Renal pelvis (tissue), 1 donor: ENCODE measurements at regions not wholly inside any gene's neighbourhood (a gene's known extent, or its start where the extent isn't known, plus 50 kb on each side); places are given as distances from the start of the nearest gene placed in this dataset.
A peak's percentile ranks its signal among the peaks of the same experiment; 100 is the strongest.
"Not testable (repeated sequence)": the region's sequence is repeated elsewhere in the genome, so short reads cannot be mapped to it uniquely, and the experiment has no call there.

Experiments used
- DNase-seq: peaks from one replicate; pipeline ENCODE4 v3.0.0-alpha.2; 2013

- DNase-seq: no peak
These were observed 752.8 kb upstream of the MIR17HG start for GRCh38 chr13:90594681-90595080.

DNA sequence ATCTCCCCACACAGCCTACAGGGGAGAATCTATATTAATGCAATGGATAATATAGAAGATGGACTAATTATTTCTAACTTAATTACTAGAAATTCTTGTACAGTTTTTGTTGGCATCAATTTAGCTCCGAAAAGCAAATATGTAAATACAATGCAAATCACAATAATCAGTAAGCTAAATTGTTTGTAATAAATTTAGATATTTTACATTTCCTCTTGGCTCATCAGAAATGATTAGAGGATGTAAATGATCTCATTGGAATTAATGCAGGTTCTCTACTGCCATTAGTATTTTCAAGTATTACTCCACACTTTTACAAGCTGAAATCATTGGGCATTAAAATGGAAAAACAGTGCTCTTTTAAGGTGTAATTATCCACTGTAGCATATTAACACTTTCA, 741.8 kb upstream of the MIR17HG start:
- DNase-seq: no peak

DNA sequence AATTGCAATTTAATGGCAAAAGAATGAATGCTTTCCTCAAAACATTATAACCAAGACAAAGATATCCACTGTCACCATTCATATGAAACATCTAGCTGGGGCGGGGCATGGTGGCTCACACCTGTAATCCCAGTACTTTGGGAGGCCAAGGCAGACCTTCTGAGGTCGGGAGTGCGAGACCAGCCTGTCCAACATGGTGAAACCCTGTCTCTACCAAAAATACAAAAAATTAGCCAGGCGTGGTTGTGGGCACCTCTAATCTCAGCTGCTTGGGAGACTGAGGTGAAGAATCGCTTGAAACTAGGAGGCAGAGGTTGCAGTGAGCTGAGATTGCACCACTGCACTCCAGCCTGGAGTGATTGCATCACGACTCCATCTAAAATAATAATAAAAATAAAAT, 740.6 kb upstream of the MIR17HG start:
- DNase-seq: not testable (repeated sequence)

GRCh38 chr13:90612391-90612790, 735.1 kb upstream of the MIR17HG start:
- DNase-seq: no peak

- DNase-seq: no peak
These were observed 734.3 kb upstream of the MIR17HG start for GRCh38 chr13:90613076-90613795.

DNA sequence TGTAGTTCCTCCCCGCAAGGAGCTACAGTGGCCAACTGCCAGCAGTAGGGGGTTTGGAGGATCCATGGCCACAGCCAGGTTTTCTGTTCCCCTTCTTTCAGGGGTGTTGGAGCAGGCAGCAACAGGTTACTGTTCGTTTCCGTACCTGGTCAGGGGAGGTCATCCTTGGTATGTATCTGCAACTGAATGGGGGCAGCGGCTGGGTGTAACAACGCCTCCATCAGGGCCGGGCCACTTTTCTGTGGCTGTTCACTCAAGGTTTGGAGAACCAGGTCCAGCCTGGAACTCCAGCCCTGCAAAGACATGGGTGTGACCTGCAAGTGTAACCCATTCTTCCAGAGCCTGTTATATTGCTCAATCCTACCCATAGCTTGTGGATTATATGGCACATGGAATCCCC, 732.3 kb upstream of the MIR17HG start:
- DNase-seq: no peak

DNA sequence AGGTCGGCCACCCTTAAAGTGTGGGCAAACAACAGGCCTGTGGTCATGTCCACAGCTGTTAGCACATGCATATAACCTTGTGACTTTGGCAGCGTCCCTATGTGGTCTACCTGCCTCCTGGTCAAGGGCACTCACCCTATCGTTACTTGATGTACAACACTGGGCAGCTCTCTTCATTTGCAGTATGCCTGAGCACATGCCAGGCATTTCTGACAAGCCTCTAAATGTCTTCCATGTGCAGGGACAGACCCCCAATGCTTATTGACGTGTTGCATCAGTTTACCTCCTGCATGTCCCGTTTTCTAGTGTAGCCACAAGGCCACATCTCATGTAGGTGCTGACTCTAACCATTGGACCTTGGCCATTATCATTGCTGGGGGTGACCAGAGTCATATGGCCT, 731.7 kb upstream of the MIR17HG start:
- DNase-seq: no peak

GRCh38 chr13:90618133-90618532, 729.4 kb upstream of the MIR17HG start:
- no peak for DNase-seq

GRCh38 chr13:90622541-90622940, 724.9 kb upstream of the MIR17HG start:
- DNase-seq: no peak

GRCh38 chr13:90623318-90624011, 724.0 kb upstream of the MIR17HG start:
- DNase-seq: no peak

GRCh38 chr13:90627813-90628212, 719.7 kb upstream of the MIR17HG start:
- DNase-seq: no peak

DNA sequence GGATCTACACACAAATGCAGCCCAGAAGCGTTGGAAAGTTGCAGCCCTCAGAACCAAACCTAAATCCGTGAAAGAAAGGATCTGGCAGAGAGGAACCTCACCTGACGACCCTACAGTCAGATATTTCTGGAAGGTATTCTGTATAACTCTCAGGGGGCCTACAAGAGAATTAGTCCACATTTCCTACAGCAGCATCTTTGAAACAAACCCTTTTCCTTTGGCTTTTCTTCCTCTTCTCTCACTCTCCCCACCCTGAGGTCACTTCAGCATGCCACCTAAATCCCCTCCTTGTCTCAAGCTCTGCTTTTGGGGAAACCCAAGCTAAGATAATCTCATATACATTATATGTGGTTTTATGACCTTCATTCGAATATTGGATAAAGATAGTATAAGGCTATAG, 719.0 kb upstream of the MIR17HG start:
- no peak for DNase-seq

GRCh38 chr13:90630716-90631115, 716.8 kb upstream of the MIR17HG start:
- no peak for DNase-seq

DNA sequence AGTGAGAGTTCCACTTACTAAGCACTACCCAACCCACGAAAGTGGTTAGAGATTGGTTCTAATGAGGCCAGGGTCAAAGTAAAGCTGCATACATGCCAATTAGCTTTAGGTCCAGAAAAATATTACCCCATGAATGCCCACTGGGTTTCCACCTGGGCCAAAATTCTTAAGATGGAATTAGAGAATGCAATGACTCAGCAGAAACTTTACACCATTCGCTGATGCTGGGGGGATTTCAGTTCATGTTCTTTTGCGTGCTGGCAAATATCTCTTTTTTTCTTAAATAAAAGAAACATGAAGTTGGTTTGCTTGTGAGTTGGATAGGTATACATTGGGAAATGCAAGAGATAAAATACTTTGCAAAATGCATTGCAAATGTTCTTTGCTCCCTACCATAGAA, 715.3 kb upstream of the MIR17HG start:
- no peak for DNase-seq

- no peak for DNase-seq
These were observed 713.6 kb upstream of the MIR17HG start for GRCh38 chr13:90633849-90634248.

- no peak for DNase-seq
These were observed 706.5 kb upstream of the MIR17HG start for GRCh38 chr13:90640976-90641375.

DNA sequence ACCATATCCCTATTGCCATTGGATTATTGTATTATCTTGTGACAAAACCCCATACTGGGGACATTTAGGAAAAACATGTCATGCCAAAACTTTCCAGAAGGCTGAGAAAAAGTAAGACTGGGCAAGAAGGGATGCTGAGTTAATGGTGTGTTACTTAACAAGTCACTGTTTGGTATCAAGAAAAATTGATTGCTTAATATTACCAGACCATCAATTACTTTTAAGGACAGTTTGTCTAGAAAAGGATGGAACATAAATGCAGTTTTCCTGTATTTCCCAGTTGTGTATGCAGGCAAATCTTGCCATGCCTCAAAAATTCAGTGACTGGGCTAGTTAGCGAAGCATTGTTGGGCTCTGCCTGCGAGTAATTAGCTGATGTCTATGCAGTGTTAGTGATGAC, 705.6 kb upstream of the MIR17HG start:
- no peak for DNase-seq

DNA sequence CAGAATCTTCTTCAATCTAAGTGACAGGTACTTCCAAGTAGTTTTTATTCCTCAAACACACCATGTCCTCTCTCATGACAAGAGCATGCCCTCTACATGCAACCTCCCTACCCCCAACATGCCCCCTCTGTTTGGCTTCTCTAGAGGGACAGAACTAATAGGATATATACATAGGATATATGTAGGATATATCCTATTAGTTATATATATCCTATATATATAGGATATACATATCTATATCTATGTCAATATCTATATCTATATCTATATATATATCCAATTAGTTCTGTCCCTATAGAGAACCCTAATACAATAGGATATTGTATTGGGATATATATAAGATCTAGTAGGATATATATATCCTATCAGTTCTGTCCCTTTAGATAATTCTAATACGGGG, 701.9 kb upstream of the MIR17HG start:
- DNase-seq: no peak

DNA sequence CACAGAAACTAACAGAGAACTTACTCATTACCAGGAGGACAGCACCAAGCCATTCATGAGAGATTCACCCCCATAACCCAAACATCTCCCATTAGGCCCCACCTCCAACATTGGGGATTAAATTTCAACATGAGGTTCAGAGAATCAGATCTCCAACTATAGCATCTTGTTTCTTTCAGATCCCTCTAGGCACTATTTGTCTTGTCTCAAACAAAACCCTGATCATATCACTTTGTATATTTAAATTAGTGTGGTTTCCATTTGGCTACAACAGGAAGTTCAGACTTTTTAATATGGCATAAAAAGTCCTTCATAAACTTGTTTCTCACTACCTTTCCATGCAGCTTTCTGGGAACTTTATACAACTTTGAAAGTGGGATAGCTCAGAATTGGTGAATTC, 699.0 kb upstream of the MIR17HG start:
- no peak for DNase-seq

GRCh38 chr13:90652036-90652435, 695.5 kb upstream of the MIR17HG start:
- DNase-seq: no peak

GRCh38 chr13:90654970-90655369, 692.5 kb upstream of the MIR17HG start:
- no peak for DNase-seq

DNA sequence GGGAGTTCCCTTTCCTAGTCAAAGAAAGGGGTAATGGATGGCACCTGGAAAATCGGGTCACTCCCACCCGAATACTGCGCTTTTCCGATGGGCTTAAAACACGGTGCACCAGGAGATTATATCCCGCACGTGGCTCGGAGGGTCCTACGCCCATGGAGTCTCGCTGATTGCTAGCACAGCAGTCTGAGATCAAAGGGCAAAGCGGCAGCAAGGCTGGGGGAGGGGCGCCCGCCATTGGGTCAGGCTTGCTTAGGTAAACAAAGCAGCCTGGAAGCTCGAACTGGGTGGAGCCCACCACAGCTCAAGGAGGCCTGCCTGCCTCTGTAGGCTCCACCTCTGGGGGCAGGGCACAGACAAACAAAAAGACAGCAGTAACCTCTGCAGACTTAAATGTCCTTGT, 683.3 kb upstream of the MIR17HG start:
- DNase-seq: not testable (repeated sequence)

DNA sequence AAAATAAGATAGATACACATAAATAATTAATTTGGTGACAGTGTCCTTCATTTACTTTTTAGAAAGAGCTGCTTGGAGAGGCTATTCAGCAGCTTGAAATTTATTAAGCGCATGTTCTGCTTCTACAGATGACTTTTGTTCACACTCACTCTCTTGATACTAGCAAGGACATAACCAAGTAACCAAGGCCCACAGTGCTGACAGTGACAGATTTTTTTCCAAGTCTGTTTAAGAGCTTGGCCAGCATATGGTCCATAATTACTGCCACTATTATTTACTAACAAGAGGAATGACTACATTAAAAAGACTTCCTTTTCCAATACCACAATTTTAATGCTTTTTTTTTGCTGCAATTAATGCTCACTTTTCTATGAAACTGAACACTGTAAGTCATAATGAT, 673.7 kb upstream of the MIR17HG start:
- peak; percentile 56 for DNase-seq

DNA sequence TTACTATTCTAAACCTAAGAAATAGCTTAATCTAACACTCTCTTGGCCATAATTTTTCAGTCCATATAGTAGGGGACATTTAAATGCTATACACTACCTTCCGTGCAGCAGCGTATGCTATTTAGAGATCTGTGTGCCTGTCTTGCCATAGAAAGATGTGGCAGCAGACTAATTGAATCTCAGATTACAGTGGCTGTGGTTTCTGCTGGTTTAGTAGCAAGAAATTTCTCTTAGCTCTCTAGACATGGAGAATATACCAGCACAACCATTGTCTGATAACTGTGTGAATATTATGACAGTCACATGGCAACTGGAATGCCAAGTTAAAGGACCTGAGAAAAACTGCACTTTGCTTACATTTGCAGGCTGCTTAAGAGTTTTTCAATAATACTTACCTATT, 672.4 kb upstream of the MIR17HG start:
- DNase-seq: peak; percentile 26
